ENCODE measurements at regions not wholly inside any gene's neighbourhood (a gene's known extent, or its start where the extent isn't known, plus 50 kb on each side); places are given as distances from the start of the nearest gene placed in this dataset.

DNA sequence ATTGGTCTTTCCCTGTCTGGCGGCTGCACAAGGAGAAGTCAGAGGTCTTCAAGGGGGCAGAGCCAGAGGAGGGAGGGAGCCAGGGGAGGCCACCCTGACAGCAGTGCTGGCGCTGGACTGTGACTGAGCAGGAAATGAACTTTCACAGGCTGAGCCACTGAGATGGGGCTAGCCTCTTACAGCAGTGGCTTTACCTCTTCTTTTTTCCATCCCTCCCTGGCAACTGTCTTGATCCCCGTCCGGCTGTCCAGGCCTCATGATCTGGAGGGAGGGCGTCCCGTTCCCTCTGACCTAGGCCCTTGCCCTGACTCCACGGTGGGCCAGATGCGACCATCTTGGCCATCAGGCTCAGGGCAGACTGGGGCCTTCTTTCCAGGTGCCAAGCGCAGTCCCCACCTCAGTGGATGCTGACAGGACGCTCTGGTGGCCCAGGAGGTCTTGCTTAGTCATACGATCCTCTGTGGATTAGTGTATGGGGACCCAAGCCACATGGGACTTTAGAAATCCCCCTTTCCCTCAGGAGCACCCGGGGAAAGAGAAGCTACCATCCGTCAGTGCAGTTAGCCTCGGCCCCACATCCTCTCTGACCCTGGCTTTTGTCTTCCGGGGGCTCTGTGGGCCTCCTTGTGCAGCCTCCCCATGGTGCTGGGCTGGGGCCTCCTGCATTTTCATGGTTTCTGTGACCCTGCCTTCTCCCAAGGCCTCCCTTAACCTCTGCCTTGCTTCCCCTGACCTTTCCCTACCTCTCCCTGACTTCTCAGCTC lies 57.4 kb upstream of the CCDC167 start:
- DNase-seq (ENCODE audit: low spot score) = no peak

DNA sequence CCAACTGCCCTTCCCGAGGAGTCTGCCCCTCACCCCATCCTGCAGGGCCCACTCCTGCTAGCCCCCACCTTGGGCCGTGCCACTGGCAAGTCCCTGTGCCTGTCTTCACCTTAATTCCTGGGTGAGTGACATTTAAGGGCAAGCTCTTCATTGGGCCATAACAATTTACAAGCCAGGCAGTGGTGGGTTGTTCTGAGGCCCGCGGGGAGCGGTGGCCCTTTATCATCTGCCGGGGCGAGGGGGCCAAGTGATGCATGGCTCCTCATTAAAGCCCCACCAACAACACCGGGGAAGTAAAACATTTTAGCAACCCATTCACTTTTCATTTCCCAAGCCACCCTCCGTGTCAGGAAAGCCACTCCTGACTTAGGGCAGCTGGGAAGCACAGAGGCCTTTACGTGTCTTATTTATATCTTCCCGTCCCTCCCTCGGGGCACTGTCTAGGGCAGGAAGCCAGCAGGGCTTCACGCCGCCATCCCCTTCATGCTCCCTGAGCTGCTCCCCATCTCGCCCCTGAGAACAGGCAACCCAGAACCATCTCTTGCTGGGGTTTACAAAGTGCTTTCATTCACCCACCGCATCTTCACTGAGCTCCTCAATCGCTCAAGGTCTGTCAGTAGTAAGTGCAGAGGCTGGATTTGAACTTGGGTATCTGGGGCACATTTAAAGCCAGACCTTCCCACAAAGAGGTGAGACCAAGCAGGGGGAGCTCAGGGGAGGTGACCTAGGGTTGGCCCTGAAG lies 55.5 kb upstream of the CCDC167 start:
- DNase-seq (ENCODE audit: low spot score) = no peak

DNA sequence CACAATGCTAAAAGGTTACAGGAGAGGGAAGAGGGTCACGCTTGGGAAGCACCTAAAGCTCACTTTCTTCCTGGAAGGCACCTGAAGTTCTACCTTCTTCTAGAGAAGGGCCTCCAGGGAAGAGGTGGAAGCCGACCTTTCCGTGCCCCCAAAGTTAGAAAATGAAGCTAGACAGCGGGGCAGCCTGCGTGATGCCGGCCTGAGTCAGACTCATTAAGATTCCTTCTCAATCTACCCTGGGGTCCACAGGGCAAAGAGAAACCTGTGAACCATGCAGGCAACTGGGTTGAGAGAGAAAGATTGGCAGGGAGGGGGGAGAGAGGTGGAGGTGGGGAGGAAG lies 54.8 kb upstream of the CCDC167 start:
- DNase-seq (ENCODE audit: low spot score) = no peak

DNA sequence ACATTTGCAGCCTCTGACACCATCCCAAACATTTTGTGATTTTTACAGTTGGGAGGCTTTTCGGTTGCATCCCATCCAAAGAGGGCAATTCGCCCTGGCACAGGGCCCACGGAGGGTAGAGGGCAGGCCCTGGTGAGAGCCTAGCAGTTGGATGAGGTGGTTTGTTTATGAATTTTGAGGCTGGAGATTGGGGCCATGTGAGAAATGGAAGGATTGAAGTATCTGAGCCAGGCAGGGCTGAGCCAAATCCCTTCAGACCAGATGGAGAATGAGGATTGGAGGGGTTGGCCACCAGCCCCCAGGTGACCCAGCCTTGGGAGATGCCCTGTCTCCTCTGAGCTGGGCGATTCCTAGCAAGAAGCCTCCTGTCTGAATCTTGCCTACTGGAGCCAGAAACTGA lies 52.6 kb upstream of the CCDC167 start:
- DNase-seq (ENCODE audit: low spot score) = no peak

DNA sequence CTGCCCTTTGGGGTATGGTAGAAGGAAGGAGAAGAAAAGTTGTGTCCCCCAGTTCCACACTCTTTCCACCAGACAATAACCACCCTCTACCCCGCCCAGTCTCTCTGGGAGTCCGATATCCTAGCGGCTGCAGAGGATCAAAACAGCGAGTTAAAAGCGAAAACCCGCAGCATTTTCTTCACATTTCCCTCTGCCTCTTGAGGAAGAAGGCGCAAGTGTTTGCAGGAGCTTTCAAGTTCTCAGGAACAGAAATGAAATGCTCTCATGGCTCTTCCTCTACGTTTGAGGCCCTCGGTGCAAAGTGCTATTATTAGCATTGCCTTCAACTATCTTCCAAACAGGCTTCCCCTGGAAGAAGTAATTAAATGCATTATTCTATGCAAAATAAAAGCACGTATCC lies 52.2 kb upstream of the CCDC167 start:
- no peak for DNase-seq (ENCODE audit: low spot score)

DNA sequence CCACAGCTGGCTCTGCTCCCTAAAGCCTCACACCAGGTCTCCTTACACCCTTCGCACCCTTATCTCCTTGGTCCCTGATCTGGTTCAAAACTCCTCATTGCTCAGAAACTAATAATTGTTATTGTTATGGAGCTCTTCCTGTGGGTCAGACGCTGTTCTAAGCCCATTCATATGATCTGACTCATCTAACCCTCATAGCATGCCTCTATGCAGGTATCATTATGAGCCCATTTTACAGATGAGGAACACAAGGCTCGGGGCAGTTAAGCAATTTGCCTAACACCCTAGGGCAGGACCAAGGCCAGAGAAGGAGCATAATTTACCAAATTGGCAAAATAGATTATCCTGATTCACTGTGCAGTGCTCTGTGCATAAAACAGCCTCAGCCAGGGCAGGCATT lies 51.8 kb upstream of the CCDC167 start:
- no peak for DNase-seq (ENCODE audit: low spot score)

DNA sequence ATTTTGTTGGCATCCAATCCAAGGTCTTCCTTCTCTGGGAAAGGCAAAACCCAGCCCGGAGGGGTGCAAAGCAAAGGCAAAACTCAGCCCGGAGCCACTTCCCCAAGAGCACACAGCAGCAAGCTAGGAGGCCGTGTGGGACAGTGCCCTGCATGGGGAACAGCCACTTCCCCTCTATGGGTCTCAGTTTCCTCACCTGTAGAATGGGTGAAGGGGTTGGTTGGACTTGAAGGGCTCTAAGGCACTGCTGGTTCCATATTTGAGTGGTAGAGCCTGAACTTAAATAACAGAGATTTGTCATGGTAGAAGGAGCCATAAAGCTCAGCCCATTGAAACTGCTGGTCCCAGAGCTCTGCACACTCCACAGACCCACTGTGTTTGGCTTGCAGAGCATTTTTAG lies 51.3 kb upstream of the CCDC167 start:
- DNase-seq (ENCODE audit: low spot score) = no peak

DNA sequence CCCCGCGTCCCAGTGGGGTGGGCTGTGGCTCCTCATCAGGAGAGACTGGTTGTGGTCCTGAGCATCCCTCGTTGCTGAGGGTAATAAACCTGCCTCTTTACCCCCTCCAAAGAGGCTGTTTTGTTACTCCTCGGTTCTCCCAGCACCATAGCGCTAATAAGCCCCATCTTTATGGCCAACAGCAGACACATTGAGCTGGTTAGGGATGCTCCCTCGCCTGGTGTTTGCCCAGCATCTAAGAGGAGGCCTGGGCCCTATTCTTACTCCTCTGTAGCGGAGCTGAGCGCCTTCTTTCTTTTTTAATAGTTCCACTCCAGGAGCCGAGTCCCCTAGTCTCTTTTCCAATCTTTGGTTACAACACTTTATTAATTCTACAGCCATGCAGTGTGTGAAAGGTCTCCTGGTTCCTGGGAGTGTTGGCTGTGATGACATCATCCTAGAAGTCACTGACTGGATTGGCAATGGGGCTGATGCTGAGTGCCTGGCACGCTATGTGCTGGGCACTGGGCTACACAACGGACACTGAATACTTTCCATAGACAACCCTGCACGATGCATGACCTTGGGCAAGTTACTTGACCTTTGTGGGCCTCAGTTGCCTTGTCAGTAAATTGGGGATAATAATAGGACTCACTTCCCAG lies 50.6 kb upstream of the CCDC167 start:
- no peak for DNase-seq (ENCODE audit: low spot score)

DNA sequence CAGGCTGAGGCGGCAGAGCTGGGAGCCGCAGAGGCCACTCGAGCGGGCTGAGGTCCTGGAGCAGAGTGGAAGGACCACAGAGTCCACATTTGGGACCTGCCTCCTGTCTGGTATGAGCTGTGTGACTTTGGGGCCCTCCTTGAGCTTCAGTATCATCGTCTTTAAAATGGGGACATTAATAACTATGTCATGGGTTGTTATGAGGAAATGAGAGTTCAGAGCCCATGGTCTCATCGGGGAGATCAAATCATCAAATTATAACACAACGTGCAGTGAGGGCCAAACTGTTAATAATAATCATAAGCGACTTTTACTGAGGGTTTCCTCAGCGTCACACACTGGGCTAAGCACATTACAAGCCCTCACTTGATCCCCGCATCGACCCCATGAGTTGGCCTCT lies 49.9 kb upstream of the CCDC167 start:
- DNase-seq (ENCODE audit: low spot score) = no peak
